GM12864 (cell line): ENCODE measurements at regions not wholly inside any gene's neighbourhood (a gene's known extent, or its start where the extent isn't known, plus 50 kb on each side); places are given as distances from the start of the nearest gene placed in this dataset.
"Not testable (repeated sequence)": the region's sequence is repeated elsewhere in the genome, so short reads cannot be mapped to it uniquely, and the experiment has no call there.

Experiments used
- DNase-seq: peaks from one replicate; pipeline ENCODE4 v3.0.0-alpha.2; 2011; ENCODE audit warnings: low read depth
- H3K4me3 ChIP-seq: 2 replicates; pipeline ENCODE4 v1.5.1; 2011; ENCODE audit warnings: mild to moderate bottlenecking, low read depth, low read length, control low read depth
- TF ChIP-seq, protein P1 (sequence below): IDR thresholded peaks from 2 replicates; pipeline ENCODE4 v1.5.1; 2011; ENCODE audit warnings: low read depth, mild to moderate bottlenecking, moderate library complexity, low read length, control low read depth, inconsistent platforms; ENCODE audit errors: missing control alignments

DNA sequence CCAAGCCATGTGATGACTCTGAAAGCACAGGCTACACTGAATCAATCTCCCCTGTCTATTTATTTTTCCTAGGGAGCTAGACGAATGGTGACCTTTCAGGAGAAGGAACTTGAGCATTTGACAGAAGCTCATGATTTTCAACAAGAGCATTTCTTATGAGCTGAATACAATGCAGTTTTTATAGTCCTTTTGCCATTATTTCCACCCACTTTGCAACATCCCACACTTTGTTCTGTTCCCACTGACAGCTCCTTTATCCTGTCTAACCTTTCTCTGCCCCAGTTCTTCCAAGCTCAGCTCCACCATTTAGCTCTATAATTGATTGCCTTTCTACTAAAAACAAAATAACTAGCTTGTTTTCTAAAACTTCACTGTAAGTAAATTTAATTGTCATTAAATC lies 91.9 kb upstream of the PRSS1 start:
- TF ChIP-seq, protein P1, sequence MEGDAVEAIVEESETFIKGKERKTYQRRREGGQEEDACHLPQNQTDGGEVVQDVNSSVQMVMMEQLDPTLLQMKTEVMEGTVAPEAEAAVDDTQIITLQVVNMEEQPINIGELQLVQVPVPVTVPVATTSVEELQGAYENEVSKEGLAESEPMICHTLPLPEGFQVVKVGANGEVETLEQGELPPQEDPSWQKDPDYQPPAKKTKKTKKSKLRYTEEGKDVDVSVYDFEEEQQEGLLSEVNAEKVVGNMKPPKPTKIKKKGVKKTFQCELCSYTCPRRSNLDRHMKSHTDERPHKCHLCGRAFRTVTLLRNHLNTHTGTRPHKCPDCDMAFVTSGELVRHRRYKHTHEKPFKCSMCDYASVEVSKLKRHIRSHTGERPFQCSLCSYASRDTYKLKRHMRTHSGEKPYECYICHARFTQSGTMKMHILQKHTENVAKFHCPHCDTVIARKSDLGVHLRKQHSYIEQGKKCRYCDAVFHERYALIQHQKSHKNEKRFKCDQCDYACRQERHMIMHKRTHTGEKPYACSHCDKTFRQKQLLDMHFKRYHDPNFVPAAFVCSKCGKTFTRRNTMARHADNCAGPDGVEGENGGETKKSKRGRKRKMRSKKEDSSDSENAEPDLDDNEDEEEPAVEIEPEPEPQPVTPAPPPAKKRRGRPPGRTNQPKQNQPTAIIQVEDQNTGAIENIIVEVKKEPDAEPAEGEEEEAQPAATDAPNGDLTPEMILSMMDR, result no peak
- no peak overlapping the region for H3K4me3 ChIP-seq
- no peak for DNase-seq

- no peak for DNase-seq
- TF ChIP-seq, protein P1, result no peak
- H3K4me3 ChIP-seq, result no peak overlapping the region
Measured at GRCh38 chr7:142654398-142654797, 94.9 kb upstream of the PRSS1 start.

DNA sequence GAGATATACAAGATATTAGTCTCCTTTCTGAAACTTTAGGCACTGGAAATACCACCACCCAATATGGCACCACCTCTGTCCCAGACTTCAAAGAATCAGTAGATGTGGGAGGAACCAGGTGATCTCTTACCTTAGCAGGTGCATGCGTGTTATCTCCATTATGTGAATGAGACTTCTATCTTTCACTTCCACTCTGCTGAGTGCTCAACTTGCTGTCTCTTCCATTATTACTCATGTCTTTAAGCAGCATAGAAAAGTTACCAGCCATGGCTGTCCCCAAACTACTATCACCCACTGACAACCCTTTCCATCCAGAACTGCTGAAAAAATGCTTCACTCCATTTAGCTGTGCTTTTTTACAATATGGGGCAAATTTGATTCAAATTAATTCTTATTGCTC lies 101.5 kb upstream of the PRSS1 start:
- TF ChIP-seq, protein P1, result no peak
- DNase-seq, result no peak
- H3K4me3 ChIP-seq, result no peak overlapping the region

GRCh38 chr7:142646386-142647140 lies 102.7 kb upstream of the PRSS1 start:
- H3K4me3 ChIP-seq, result no peak overlapping the region
- no peak for DNase-seq
- TF ChIP-seq, protein P1, result no peak

DNA sequence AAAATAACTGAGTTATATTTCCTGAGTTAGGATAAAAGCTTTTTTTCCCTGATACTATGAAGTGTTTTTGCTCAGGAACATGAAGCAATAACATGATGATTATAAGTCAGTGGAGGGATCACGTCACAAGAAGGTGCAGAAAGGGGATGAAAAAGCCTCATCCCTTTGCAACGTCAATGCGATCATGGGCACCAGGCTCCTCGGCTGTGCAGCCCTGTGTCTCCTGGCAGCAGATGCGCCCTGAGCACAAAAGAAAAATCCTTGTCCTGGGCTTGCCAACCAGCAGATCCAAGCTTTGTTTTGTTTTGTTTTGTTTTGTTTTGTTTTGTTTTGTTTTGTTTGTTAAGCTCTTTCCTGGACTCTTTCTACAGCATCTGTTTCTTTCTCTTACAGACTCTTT lies 103.5 kb upstream of the PRSS1 start:
- TF ChIP-seq, protein P1, result no peak
- H3K4me3 ChIP-seq, result no peak overlapping the region
- DNase-seq, result no peak

DNA sequence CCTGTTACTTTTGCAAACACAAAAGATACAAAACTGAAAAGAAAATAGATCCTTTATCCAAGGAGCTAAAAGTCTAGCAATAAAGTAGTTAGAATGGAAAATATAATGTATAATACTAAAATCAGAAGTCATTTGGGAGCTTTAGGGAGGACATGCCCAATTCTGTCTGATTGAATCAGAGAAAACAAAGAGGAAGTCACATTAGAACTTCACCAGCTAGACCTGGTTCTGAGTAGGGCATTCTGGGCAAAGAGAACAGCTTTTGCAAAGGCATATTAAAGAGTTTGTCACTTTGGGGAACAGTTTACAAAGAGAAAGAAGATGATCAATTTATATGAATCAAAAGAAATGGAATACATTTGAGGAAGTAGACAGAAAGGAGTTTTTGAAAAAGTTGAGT lies 107.0 kb upstream of the PRSS1 start:
- TF ChIP-seq, protein P1, result no peak
- no peak for DNase-seq
- H3K4me3 ChIP-seq, result no peak overlapping the region

DNA sequence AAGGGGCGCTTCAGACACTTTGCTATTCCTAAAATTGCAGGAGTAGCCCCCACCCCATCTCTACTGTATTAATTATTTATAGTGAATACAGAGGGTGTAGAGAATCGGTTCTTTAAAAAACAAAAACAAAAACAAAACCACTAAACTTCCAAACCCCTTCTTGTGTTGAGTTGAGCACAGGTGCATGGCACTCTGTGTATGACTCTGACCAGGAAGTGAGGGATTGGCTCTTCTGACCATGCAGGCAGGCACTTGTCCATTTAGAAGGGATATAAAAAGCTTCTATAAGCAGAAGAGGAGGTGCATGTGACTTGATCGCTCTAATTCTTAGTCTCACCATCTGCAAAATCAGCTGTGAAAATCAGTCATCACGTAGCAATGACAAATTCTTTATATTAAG lies 108.0 kb upstream of the PRSS1 start:
- not testable (repeated sequence) for H3K4me3 ChIP-seq, DNase-seq
